ENCODE measurements at regions not wholly inside any gene's neighbourhood (a gene's known extent, or its start where the extent isn't known, plus 50 kb on each side); places are given as distances from the start of the nearest gene placed in this dataset.

DNA sequence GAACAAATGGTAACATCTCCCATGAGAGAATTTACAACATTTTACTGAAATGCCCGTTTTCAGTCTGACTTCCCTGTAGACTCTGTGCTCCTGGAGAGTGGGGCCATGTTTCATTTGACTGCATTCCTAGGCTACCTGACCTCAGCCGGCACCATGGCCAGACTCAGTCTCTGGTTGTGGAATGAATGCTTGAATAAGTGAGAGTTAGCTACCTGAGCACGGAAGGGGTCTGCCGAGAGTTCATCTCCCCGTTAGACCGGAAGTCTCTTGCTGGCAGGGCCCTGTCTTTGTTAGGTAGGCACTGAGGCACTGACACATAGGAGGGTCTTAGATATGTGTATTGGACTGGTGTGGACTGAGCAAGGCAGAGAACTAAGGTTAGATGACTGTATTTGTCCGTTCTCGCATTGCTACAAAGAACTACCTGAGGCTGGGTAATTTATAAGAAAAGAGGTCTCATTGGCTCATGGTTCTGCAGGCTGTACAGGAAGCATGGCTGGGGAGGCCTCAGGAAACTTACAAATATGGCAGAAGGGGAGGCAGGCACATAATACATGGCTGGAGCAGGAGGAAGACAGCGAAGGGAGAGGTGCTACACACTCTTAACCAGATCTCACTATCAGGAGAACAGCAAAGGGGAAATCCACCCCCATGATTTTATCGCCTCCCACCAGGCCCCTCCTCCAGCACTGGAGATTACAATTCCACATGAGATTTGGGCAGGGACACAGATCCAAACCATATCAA is 271.2 kb downstream of the GLI2 start:
- TF ChIP-seq, protein P1, sequence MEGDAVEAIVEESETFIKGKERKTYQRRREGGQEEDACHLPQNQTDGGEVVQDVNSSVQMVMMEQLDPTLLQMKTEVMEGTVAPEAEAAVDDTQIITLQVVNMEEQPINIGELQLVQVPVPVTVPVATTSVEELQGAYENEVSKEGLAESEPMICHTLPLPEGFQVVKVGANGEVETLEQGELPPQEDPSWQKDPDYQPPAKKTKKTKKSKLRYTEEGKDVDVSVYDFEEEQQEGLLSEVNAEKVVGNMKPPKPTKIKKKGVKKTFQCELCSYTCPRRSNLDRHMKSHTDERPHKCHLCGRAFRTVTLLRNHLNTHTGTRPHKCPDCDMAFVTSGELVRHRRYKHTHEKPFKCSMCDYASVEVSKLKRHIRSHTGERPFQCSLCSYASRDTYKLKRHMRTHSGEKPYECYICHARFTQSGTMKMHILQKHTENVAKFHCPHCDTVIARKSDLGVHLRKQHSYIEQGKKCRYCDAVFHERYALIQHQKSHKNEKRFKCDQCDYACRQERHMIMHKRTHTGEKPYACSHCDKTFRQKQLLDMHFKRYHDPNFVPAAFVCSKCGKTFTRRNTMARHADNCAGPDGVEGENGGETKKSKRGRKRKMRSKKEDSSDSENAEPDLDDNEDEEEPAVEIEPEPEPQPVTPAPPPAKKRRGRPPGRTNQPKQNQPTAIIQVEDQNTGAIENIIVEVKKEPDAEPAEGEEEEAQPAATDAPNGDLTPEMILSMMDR (IDR thresholded peaks at IDR 0.05; ENCODE audit: borderline replicate concordance, control extremely low read depth, extremely low read depth, insufficient read depth, missing control alignments) = no peak
- in situ Hi-C loops (cut with MboI; ENCODE audit: low sequenced_read_pairs, unreplicated experiment) = no loop called here
- no peak for DNase-seq (ENCODE audit: low spot score)

DNA sequence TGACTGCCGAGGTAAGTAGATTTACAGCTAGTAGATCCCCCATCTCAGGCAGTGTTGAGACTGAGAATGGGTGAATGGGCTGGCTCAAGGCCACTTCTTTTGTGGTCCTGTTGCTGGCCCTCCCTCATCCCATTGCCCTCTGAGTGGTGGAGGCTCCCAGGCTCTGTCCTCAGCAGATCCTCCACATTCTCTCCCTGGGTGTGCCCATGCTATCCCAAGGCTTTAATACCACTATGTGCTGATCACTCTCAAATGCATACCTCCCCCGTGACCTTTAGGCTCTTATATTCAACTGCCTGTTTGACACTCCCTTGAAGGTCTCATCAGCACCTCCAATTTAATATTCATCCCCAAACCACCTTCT is 271.8 kb downstream of the GLI2 start:
- TF ChIP-seq, protein P1 (IDR thresholded peaks at IDR 0.05; ENCODE audit: borderline replicate concordance, control extremely low read depth, extremely low read depth, insufficient read depth, missing control alignments) = no peak
- in situ Hi-C loops (cut with MboI; ENCODE audit: low sequenced_read_pairs, unreplicated experiment) = no loop called here
- no peak for DNase-seq (ENCODE audit: low spot score)

- TF ChIP-seq, protein P1 (IDR thresholded peaks at IDR 0.05; ENCODE audit: borderline replicate concordance, control extremely low read depth, extremely low read depth, insufficient read depth, missing control alignments) = no peak
- DNase-seq (ENCODE audit: low spot score) = no peak
- in situ Hi-C loops (cut with MboI; ENCODE audit: low sequenced_read_pairs, unreplicated experiment) = no loop called here
Observed at GRCh38 chr2:121008975-121009374, 273.3 kb downstream of the GLI2 start.

DNA sequence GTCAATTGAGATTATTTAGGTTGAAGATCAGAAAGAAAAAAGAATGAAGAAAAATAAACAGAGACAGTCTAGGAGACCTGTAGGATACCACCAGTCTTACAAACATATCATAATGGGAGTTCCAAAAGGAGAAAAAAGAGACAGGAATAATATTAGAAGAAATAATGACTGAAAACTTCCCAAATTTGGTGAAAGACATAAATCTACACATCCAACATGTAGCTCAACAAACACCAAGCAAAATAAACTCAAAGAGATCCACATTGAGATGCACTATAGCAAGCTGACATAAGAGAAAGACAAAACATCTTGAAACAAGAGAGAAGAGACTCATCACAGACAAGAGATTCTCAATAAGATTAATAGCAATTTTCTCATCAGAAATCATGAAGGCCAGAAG is 274.0 kb downstream of the TFCP2L1 start:
- DNase-seq (ENCODE audit: low spot score) = no peak

DNA sequence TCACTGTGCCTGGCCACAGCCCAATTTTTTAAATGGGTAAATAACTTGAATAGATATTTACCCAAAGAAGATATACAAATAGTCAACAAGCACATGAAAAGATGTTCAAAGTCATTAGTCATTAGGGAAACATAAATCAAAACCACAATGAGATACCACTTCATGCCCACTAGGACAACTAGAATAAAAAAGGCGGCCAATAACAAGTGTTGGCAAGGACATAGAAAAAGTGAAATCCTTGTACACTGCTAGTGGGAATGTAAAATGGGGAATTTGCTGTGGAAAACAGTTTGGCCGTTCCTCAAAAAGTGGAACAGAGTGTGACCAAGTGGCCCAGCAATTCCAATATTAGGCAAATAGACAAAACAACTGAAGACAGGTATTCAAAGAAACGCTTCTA is 270.1 kb downstream of the TFCP2L1 start:
- in situ Hi-C loops (cut with MboI; ENCODE audit: low sequenced_read_pairs, unreplicated experiment) = no loop called here
- TF ChIP-seq, protein P1 (IDR thresholded peaks at IDR 0.05; ENCODE audit: borderline replicate concordance, control extremely low read depth, extremely low read depth, insufficient read depth, missing control alignments) = no peak
- DNase-seq (ENCODE audit: low spot score) = no peak

More for the DNA sequence above, 274.0 kb downstream of the TFCP2L1 start:
- TF ChIP-seq, protein P1 (IDR thresholded peaks at IDR 0.05; ENCODE audit: borderline replicate concordance, control extremely low read depth, extremely low read depth, insufficient read depth, missing control alignments) = no peak
- in situ Hi-C loops (cut with MboI; ENCODE audit: low sequenced_read_pairs, unreplicated experiment) = no loop called here

DNA sequence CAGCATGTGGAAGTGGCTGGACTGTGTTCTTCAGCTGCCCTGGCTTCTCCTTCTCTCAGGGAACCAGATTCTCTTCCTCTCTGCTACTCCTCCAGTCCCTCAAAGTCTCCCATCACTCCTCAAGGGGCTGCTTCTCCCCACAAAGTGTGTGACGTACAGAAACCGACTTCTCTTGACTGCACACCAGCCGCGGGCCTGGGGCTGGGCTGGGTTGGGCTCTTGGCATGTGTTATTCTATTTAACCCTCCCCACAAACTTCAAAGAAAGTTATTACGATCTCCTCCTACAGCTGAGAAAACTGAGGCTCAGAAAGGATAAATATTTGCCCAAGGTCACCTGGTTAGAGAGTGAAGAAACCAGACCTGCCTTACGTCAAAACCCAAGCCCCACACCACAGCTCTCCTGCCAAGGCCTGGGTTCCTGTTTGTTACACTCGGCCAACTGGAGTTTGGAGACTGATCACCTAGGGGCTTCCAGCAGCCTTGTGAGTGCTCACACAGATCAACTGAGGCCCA is 269.0 kb downstream of the TFCP2L1 start:
- in situ Hi-C loops (cut with MboI; ENCODE audit: low sequenced_read_pairs, unreplicated experiment) = no loop called here
- TF ChIP-seq, protein P1 (IDR thresholded peaks at IDR 0.05; ENCODE audit: borderline replicate concordance, control extremely low read depth, extremely low read depth, insufficient read depth, missing control alignments) = no peak
- no peak for DNase-seq (ENCODE audit: low spot score)
